LHCN-M2 (cell line): ENCODE measurements at regions not wholly inside any gene's neighbourhood (a gene's known extent, or its start where the extent isn't known, plus 50 kb on each side); places are given as distances from the start of the nearest gene placed in this dataset.
"Not testable (repeated sequence)": the region's sequence is repeated elsewhere in the genome, so short reads cannot be mapped to it uniquely, and the experiment has no call there.

Experiments
- DNase-seq: peaks from one replicate; pipeline ENCODE4 v3.0.0-alpha.2; 2012; ENCODE audit warnings: low read depth

- DNase-seq: no peak
These were observed 322.1 kb upstream of the AUTS2 start for GRCh38 chr7:69276011-69276729.

GRCh38 chr7:69277366-69277765 lies 320.9 kb upstream of the AUTS2 start:
- no peak for DNase-seq

GRCh38 chr7:69282946-69283345 lies 315.3 kb upstream of the AUTS2 start:
- no peak for DNase-seq

- DNase-seq: no peak
These were observed 314.9 kb upstream of the AUTS2 start for GRCh38 chr7:69283421-69283820.

DNA sequence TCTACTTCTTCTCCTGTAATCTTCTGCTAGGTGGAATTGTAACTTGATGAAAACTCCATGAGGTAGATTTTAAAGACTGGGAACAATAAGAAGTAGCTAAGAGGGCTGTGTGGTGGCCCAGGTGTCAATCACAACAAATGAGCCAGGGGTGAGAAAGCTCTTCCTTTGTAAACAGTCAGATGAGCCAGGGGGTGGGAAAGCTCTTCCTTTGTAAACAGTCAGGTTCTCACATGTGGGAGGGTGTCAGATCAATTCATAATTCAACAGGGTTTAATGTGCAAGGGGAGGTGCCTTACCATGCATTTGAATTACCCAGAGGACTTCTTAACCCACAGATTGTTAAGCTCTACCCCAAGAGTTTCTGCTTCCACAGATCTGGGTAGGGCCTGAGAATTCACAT lies 312.4 kb upstream of the AUTS2 start:
- DNase-seq: no peak

DNA sequence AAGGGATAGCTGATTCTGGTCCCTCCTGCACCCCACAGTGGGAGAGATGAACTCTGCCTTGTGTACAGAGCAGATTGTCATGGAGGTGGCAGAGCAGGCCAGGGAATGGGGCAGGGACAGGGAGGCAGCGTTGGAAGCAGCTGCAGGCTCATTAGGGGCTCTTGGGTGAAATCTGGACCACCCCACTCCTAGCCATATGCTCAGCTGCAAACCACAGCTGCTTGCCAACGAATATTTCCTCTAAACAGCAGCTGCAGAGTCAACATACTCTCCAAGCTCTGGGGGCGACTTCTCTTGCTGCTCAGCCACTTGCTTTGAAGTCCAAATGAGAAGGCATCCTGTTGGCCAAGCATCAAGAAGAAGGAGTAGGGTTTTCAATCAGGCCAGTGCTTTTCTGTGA lies 302.3 kb upstream of the AUTS2 start:
- DNase-seq: no peak

- no peak for DNase-seq
These were observed 297.0 kb upstream of the AUTS2 start for GRCh38 chr7:69301253-69301652.

DNA sequence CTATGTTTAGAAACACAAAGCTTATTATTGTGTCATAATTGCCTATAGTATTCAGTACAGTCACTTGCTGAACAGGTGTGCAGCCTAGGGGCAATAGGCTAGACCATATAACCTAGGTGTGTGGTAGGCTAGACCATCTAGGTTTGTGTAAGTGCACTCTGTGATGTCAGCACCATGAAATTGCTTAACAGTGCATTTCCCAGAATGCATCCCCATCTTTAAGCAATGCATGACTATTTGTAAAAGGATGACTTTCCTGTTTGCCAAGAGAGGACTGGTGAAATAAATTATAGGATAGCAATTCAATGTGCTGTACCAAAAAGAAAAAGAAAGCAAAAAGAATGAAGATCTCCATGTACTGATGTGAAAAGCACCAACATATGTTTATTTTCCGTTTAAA lies 288.7 kb upstream of the AUTS2 start:
- no peak for DNase-seq

DNA sequence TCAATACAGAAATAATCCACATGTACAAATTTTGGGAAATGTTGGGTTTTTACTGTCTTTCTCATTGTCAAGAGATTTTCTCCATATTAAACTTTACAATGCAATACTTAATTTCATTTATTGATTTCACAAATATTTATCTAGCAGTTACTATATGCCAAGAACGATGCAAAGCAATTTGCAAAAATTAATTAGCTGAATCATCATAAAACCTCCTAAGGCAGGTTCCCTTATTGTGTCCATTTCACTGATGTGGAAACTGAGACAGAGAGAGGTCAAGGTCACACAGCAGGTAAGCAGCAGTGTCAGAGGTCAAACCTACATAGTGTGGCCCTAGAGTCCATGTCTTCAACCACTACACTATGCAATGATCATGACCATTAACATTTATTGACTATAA lies 286.8 kb upstream of the AUTS2 start:
- DNase-seq: no peak

GRCh38 chr7:69313852-69314251 lies 284.4 kb upstream of the AUTS2 start:
- DNase-seq: not testable (repeated sequence)

GRCh38 chr7:69318794-69319193 lies 279.5 kb upstream of the AUTS2 start:
- DNase-seq: no peak

DNA sequence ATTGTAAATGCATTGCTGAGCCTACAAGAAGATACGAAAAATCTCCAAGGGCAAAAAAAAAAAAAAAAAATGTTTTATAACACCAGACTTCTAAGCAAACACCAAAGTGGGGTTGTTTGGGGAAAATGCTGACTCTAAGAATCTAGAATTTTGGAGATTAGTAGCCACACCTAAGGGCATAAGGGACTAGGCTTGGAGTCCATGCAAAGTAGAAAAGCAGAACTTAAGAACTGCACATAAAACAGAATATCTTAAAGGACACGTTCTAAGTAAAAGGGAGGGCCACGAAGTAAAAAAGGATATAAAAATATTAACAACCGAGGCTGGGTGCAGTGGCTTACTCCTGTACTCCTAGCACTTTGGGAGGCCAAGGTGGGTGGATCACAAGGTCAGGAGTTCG lies 269.8 kb upstream of the AUTS2 start:
- no peak for DNase-seq

DNA sequence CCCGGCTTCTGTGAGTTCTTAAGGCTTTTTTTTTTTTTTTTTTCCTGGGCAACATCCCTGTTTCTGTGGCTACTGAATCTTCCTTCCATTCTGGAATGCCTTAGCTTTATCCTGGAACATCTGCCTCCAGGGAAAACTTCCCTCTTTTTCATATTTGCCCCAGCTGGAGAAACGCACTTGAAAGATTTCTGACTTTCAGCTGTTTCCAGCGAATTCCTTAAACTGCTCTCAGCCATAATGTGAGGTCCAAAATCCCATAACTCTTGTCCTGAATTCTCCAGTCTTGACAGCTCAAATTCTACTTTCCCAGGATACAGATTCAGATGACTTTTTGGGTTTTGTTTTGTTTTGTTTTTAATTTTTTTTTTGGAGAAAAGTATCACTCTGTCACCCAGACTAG lies 263.6 kb upstream of the AUTS2 start:
- DNase-seq: no peak

DNA sequence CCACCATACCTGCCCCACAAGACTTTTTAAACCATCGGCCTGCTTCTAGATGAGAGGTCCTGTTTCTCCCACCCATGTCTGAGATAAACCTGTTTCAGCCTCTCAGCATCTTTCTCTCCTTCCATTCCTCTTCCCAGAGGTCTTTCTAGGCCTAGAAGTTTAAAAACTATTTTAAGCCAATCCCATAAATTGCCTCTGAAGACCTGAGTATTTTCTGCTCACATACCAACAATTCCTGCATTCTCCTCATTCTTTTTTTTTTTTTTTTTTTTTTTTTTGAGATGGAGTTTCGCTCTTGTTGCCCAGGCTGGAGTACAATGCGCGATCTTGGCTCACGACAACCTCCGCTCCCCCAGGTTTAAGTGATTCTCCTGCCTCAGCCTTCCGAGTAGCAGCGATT lies 262.9 kb upstream of the AUTS2 start:
- DNase-seq: no peak

DNA sequence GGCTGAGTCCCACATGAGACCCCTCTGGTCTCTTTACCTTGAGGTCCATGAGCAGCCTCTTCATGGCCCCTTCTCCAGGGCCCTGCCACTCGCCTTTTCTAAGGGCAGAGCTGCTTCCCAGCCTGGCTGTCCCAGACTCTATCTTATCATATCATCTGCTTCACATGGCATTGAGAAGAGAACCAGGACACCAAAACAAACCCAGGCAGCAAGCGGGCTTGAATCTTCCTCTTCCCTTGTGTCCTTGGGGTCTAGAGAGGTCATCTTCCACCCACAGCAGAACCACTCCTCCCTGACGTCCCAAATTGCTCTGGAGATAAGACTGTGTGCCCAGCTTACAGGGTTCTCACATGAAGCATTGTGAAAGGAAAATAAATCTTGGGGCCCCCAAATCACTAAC lies 261.3 kb upstream of the AUTS2 start:
- DNase-seq: no peak

- DNase-seq: no peak
These were observed 260.1 kb upstream of the AUTS2 start for GRCh38 chr7:69338144-69338543.

- no peak for DNase-seq
These were observed 257.0 kb upstream of the AUTS2 start for GRCh38 chr7:69341288-69341687.

- DNase-seq: no peak
These were observed 256.0 kb upstream of the AUTS2 start for GRCh38 chr7:69342154-69342884.

DNA sequence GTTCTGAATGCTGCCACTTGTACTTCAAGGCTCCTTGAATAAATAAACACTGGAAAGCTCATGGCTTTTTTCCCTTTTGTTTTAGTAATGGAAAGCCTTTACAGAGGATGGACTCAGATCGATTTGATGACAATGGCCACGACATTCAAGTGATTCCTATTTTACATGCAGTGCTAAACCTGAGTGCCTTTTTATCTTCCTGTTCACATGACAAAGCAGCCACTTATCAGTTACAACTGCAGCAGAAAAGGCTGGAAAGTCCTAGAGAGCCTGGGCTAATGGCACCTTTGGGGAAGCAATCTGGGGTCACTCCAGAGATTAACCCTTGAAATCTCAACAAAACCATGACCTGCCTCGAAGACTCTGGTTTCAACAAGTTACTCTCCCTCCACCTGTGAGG lies 249.0 kb upstream of the AUTS2 start:
- DNase-seq: no peak

DNA sequence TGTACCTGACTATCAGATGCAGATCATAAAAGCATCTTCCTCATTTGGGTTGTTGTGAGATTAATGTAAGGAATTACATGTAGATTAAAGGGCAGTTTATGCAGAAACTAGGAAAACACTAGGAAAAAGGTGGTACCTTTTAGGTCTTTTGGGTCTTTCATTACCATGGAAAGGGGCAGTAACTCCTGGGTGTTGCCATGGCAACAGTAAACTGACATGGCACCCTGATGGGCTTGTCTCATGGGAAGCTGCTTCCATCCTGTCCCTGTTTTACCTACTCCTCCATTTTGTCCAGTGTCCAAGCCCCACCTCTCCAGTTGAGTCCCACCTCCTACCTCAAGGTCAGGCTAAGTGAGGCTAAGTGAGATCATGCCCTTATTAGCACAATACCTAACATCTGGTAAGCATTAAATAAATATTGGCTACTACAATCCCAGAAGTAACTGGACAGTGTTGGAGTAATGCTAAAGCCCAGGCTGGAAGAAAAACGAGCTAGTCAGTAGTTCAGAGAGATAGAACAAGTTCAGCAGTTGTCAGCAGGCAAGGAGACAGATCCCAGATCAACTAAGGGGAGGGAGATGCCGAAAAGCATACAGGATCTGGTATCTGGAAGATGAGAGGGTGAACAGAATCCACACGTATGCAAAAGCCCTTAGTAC lies 240.0 kb upstream of the AUTS2 start:
- no peak for DNase-seq

- no peak for DNase-seq
These were observed 239.1 kb upstream of the AUTS2 start for GRCh38 chr7:69359003-69359700.

GRCh38 chr7:69360913-69361312 lies 237.4 kb upstream of the AUTS2 start:
- no peak for DNase-seq
